ENCODE measurements at regions not wholly inside any gene's neighbourhood (a gene's known extent, or its start where the extent isn't known, plus 50 kb on each side); places are given as distances from the start of the nearest gene placed in this dataset.

DNA sequence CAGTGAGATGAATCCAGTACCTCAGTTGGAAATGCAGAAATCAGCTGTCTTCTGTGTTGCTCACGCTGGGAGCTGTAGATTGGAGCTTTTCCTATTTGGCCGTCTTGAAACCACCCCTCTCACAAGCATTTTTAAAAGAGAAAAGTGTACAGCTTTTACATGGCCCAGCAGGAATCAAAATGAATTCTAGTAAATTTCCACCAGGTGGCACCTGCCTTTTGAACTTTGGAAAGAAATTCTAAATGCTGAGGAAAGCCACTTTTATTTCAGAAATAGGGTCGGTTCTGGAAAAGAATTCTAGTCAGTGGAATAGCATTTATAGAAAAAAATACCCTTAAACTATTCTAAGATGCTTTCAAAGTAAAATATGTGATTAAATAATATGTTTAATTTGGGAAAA lies 647.8 kb downstream of the CD109 start:
- TF ChIP-seq, protein P1, sequence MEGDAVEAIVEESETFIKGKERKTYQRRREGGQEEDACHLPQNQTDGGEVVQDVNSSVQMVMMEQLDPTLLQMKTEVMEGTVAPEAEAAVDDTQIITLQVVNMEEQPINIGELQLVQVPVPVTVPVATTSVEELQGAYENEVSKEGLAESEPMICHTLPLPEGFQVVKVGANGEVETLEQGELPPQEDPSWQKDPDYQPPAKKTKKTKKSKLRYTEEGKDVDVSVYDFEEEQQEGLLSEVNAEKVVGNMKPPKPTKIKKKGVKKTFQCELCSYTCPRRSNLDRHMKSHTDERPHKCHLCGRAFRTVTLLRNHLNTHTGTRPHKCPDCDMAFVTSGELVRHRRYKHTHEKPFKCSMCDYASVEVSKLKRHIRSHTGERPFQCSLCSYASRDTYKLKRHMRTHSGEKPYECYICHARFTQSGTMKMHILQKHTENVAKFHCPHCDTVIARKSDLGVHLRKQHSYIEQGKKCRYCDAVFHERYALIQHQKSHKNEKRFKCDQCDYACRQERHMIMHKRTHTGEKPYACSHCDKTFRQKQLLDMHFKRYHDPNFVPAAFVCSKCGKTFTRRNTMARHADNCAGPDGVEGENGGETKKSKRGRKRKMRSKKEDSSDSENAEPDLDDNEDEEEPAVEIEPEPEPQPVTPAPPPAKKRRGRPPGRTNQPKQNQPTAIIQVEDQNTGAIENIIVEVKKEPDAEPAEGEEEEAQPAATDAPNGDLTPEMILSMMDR (IDR thresholded peaks at IDR 0.05; ENCODE audit: low read length): peak; percentile 20; the same call in 1 of the 2 replicates
- TF ChIP-seq EZH2 (IDR thresholded peaks at IDR 0.05; ENCODE audit: borderline replicate concordance, low read length): no peak
